IPS DF 6.9 (cell line): ENCODE measurements at regions not wholly inside any gene's neighbourhood (a gene's known extent, or its start where the extent isn't known, plus 50 kb on each side); places are given as distances from the start of the nearest gene placed in this dataset.

ENCODE experiments used
- DNase-seq: peaks from one replicate; pipeline ENCODE4 v3.0.0-alpha.2; 2013; ENCODE audit warnings: low read depth, low spot score
- H3K27ac ChIP-seq: one replicate; pipeline ENCODE4 v1.5.1; 2013; ENCODE audit warnings: low read length, control low read depth
- H3K27me3 ChIP-seq: 2 replicates; pipeline ENCODE4 v1.6.1; 2013; ENCODE audit warnings: mild to moderate bottlenecking, low read length; ENCODE audit not compliant: control insufficient read depth, insufficient read depth
- H3K36me3 ChIP-seq: 2 replicates; pipeline ENCODE4 v1.6.1; 2013; ENCODE audit warnings: low read length; ENCODE audit not compliant: control insufficient read depth, insufficient read depth
- H3K4me1 ChIP-seq: 2 replicates; pipeline ENCODE4 v1.6.1; 2013; ENCODE audit warnings: low read length; ENCODE audit not compliant: control insufficient read depth, insufficient read depth
- H3K4me3 ChIP-seq: 2 replicates; pipeline ENCODE4 v1.5.1; 2013; ENCODE audit warnings: mild to moderate bottlenecking, low read length
- H3K9me3 ChIP-seq: 2 replicates; pipeline ENCODE4 v1.6.1; 2013; ENCODE audit warnings: low read length, inconsistent platforms; ENCODE audit not compliant: control insufficient read depth, insufficient read depth
- WGBS: extraction: QIAGEN DNeasy Blood & Tissue Kit; methylation state at CpG from one replicate; pipeline ENCODE4 v1.1.7; 2013; ENCODE audit warnings: mixed read lengths, missing lambda C conversion rate; ENCODE audit not compliant: insufficient read length, insufficient coverage; 5-methylcytosine and 5-hydroxymethylcytosine counted together

DNA sequence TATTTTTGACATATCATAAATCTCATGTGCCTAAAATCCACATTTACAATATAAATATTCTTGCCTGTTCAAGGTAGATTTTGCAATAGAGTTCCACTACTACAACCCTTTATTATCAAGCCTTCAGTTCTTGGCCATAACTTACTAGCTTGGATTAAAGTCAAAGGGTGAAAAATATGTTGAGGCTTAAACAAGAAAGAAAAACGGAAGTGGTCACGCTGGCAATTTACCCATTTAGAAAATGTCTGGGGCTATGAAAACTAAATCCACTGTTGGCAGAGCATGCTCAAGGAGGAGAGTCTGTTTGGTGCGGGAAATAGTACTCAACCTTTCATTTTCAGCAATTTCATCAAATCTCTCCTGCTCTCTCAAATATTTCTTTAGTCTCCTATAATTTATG is 209.8 kb upstream of the RHOBTB1 start:
- H3K4me3 ChIP-seq = no peak overlapping the region
- no peaks in the 10 kb centered on the region for H3K27me3 ChIP-seq
- no peaks in the 10 kb centered on the region for H3K36me3 ChIP-seq
- DNase-seq = no peak
- no peaks in the 10 kb centered on the region for H3K9me3 ChIP-seq
- peaks cover 1% of the 10 kb centered on the region; the same call in 1 of the 2 replicates for H3K4me1 ChIP-seq
- H3K27ac ChIP-seq = no peak overlapping the region
- WGBS = no CpG with 5 or more reads among the region's 3 CpGs

GRCh38 chr10:61151059-61151458 is 207.1 kb upstream of the RHOBTB1 start:
- no peaks in the 10 kb centered on the region for H3K27me3 ChIP-seq
- H3K36me3 ChIP-seq = no peaks in the 10 kb centered on the region
- H3K4me3 ChIP-seq = no peak overlapping the region
- no CpG with 5 or more reads among the region's 1 CpG for WGBS
- H3K9me3 ChIP-seq = no peaks in the 10 kb centered on the region
- peaks cover 1% of the 10 kb centered on the region; the same call in 1 of the 2 replicates for H3K4me1 ChIP-seq
- no peak overlapping the region for H3K27ac ChIP-seq
- no peak for DNase-seq

DNA sequence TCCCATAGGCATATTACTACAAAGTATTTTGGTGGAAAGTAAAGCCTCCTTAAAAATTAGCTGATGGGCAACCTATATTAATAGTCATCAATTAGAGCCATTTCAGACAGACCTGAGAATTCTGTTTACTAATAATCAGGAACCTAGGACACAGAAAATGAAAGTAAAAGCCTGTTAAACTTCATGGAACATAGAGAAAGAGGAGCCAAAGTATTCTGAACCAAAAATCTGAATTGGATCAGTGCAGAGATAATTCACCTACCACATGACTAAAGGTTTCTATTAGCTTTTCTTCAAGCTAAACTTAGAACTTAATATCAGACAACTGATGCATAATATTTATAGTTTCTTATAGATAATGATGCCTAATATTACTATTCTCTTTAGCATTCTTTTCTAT is 204.5 kb upstream of the RHOBTB1 start:
- H3K27ac ChIP-seq = no peak overlapping the region
- DNase-seq = no peak
- no peaks in the 10 kb centered on the region for H3K4me1 ChIP-seq
- no peaks in the 10 kb centered on the region for H3K9me3 ChIP-seq
- H3K4me3 ChIP-seq = no peak overlapping the region
- H3K36me3 ChIP-seq = no peaks in the 10 kb centered on the region
- H3K27me3 ChIP-seq = no peaks in the 10 kb centered on the region

GRCh38 chr10:61142987-61143386 is 199.0 kb upstream of the RHOBTB1 start:
- H3K4me1 ChIP-seq = no peaks in the 10 kb centered on the region
- H3K27ac ChIP-seq = no peak overlapping the region
- no peaks in the 10 kb centered on the region for H3K9me3 ChIP-seq
- H3K4me3 ChIP-seq = no peak overlapping the region
- WGBS = no CpG with 5 or more reads among the region's 1 CpG
- H3K36me3 ChIP-seq = no peaks in the 10 kb centered on the region
- no peaks in the 10 kb centered on the region for H3K27me3 ChIP-seq
- DNase-seq = no peak

DNA sequence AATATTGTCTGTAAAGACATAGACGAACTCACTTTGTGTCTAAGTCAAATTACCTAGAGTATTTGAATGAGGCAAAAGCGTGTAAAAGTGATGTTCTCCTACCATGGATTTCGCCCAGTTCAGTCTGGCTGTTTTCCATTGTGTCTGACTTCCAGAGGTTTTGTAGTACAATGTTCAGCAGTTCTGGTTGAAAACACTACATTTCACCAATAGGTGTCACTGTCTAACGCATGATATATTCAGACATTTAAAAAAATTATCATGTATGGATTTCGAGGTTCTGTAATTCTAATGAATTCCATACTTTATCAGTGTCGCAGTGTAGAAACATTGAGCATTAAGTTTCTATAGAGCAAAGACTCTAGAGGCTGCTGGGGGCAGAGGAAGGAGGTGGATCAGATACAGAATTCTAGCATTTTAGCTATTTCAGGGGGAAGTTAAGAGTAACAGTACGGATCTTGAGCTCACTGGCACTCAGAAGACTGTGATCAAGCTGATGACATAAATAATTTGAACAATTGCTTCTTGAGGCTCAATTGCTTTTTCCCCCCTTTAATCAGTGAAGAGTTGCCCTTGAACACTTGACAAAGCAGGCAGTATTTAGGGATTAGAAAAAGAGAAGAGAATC is 196.9 kb upstream of the RHOBTB1 start:
- DNase-seq = no peak
- WGBS = no CpG with 5 or more reads among the region's 7 CpGs
- no peaks in the 10 kb centered on the region for H3K9me3 ChIP-seq
- peaks cover 4% of the 10 kb centered on the region; the same call in 1 of the 2 replicates for H3K4me1 ChIP-seq
- no peaks in the 10 kb centered on the region for H3K27me3 ChIP-seq
- H3K36me3 ChIP-seq = no peaks in the 10 kb centered on the region
- no peak overlapping the region for H3K4me3 ChIP-seq
- no peak overlapping the region for H3K27ac ChIP-seq

DNA sequence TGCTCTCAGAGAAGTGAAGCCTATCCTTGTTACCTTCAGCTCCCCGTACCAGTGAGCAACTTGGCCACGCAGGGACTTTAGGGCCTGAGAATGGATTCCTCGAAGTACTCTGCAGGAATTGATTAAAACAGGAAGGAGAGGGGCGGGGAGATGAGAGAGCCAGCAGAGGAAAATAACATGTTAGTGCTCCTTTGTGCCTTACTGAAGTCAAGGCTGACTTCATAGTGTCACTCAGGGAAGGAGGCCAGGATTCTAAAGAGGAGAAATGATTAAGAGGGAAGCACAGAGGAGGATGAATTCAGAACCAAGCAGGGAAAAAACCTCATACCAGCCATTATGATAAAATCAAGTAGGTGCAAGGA is 195.6 kb upstream of the RHOBTB1 start:
- WGBS = no CpG with 5 or more reads among the region's 4 CpGs
- peaks cover 4% of the 10 kb centered on the region; the same call in 1 of the 2 replicates for H3K4me1 ChIP-seq
- H3K4me3 ChIP-seq = no peak overlapping the region
- no peak overlapping the region for H3K27ac ChIP-seq
- no peaks in the 10 kb centered on the region for H3K27me3 ChIP-seq
- no peak for DNase-seq
- no peaks in the 10 kb centered on the region for H3K36me3 ChIP-seq
- no peaks in the 10 kb centered on the region for H3K9me3 ChIP-seq

- DNase-seq = no peak
- Histone ChIP-seq H3K4me1 (peaks cover 4% of the 10 kb centered on the region; the same call in 1 of the 2 replicates), H3K36me3 (no peaks in the 10 kb centered on the region), H3K4me3 (no peak overlapping the region), H3K27ac (no peak overlapping the region), H3K27me3 (no peaks in the 10 kb centered on the region), H3K9me3 (no peaks in the 10 kb centered on the region)
- WGBS = no CpG with 5 or more reads among the region's 5 CpGs
Observed at GRCh38 chr10:61138708-61139591, 195.0 kb upstream of the RHOBTB1 start.

GRCh38 chr10:61136139-61136538 is 192.2 kb upstream of the RHOBTB1 start:
- WGBS = no CpG with 5 or more reads among the region's 2 CpGs
- no peak for DNase-seq
- Histone ChIP-seq H3K9me3 (no peaks in the 10 kb centered on the region), H3K4me1 (peaks cover 4% of the 10 kb centered on the region; the same call in 1 of the 2 replicates), H3K27ac (no peak overlapping the region), H3K27me3 (no peaks in the 10 kb centered on the region), H3K36me3 (no peaks in the 10 kb centered on the region), H3K4me3 (no peak overlapping the region)

DNA sequence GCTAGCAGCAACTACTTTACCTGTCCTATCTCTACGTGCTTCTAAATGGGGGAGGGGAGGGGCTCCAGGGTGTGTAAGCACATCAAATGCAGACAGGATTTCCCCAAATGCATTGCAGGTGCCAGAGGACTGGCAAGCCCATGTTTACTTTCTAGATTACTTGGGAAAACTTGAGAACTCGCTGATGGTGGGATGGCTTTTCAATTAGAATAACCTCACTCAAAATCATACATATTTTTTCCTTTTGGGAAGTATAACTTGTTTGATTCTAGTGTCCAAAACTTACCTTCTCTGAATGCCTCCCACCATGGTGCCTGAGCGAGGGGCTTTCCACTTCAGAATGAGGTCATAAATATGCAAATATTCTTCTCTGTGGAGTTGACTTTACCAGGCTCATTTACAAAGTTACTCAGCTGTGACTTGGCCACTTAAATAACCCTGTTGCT is 191.3 kb upstream of the RHOBTB1 start:
- no CpG with 5 or more reads among the region's 3 CpGs for WGBS
- Histone ChIP-seq H3K27ac (no peak overlapping the region), H3K36me3 (no peaks in the 10 kb centered on the region), H3K4me1 (peaks cover 4% of the 10 kb centered on the region; the same call in 1 of the 2 replicates), H3K4me3 (no peak overlapping the region), H3K27me3 (no peaks in the 10 kb centered on the region), H3K9me3 (no peaks in the 10 kb centered on the region)
- DNase-seq = no peak

DNA sequence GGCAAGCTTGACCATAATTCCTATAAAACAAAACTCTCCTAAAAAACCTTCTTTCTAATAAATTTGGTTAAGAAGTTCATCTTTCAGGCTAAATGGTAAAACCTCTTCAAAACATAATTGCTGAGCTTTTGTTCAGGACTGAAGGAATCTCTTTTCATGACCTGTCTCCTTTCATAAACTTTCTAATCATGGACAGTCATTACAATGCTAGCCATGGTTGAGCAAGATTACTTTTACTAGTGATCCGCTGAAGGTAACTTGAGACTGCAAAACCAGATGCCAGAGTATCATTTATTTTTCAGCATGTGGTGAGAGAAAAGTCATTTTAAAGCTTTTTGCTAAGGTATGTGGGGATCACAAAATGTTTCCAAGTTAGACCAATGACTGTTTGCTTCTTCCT is 186.4 kb upstream of the RHOBTB1 start:
- no peak overlapping the region for H3K4me3 ChIP-seq
- H3K27me3 ChIP-seq = no peaks in the 10 kb centered on the region
- no peak overlapping the region for H3K27ac ChIP-seq
- no peaks in the 10 kb centered on the region for H3K9me3 ChIP-seq
- WGBS = no CpG with 5 or more reads among the region's 1 CpG
- no peaks in the 10 kb centered on the region for H3K4me1 ChIP-seq
- H3K36me3 ChIP-seq = no peaks in the 10 kb centered on the region
- no peak for DNase-seq
